H1 (cell line): ENCODE measurements at regions not wholly inside any gene's neighbourhood (a gene's known extent, or its start where the extent isn't known, plus 50 kb on each side); places are given as distances from the start of the nearest gene placed in this dataset.

Experiments used
- ASH2L ChIP-seq: fragments of 200-600, 300-600 bp; sonication (generic); IDR thresholded peaks from one replicate; pipeline ENCODE4 v1.7.1; 2017; ENCODE audit warnings: low read length
- CHD2 ChIP-seq: IDR thresholded peaks from 2 replicates; pipeline ENCODE4 v1.6.1; 2012; ENCODE audit warnings: low read length, improper control_type of control experiment
- EGR1 ChIP-seq: IDR thresholded peaks from 2 replicates; pipeline ENCODE4 v1.6.1; 2011; ENCODE audit warnings: low read depth, low read length, borderline replicate concordance
- EP300 ChIP-seq, 2 experiments: IDR thresholded peaks; 1 replicate in 1 of 2; 2 replicates in 1 of 2; pipeline ENCODE4 v1.6.1; 2011 to 2012; ENCODE audit warnings: low read depth in 2 of 2, low read length in 2 of 2, mild to moderate bottlenecking in 2 of 2, borderline replicate concordance in 1 of 2, inconsistent platforms in 1 of 2, moderate library complexity in 1 of 2
- EZH2 ChIP-seq: fragments of 200-600 bp; sonication (generic); IDR thresholded peaks from 2 replicates; pipeline ENCODE4 v1.7.1; 2012; ENCODE audit warnings: low read depth, mild to moderate bottlenecking, moderate library complexity, low read length, inconsistent platforms; ENCODE audit not compliant: severe bottlenecking
- JUN ChIP-seq: IDR thresholded peaks from 2 replicates; pipeline ENCODE4 v1.6.1; 2011; ENCODE audit warnings: low read depth, mild to moderate bottlenecking, improper control_type of control experiment, low read length
- POLR2A ChIP-seq, 2 experiments: IDR thresholded peaks; 1 replicate in 1 of 2; 2 replicates in 1 of 2; pipeline ENCODE4 v1.6.1; 2011; ENCODE audit warnings: low read depth in 2 of 2, low read length in 2 of 2, mild to moderate bottlenecking in 2 of 2; ENCODE audit errors: control extremely low read depth in 1 of 2
- POLR2AphosphoS5 ChIP-seq: IDR thresholded peaks from 2 replicates; pipeline ENCODE4 v1.6.1; 2011; ENCODE audit warnings: low read depth, low read length
- SIX5 ChIP-seq: IDR thresholded peaks from 2 replicates; pipeline ENCODE4 v1.6.1; 2011; ENCODE audit warnings: mild to moderate bottlenecking, low read depth, low read length
- SP2 ChIP-seq: IDR thresholded peaks from 2 replicates; pipeline ENCODE4 v1.6.1; 2012; ENCODE audit warnings: mild to moderate bottlenecking, low read length, inconsistent platforms
- YY1 ChIP-seq: IDR thresholded peaks from 2 replicates; pipeline ENCODE4 v1.6.1; 2011; ENCODE audit warnings: low read depth, mild to moderate bottlenecking, low read length
- TF ChIP-seq, protein P1 (sequence below), 3 experiments: IDR thresholded peaks; 1 replicate in 2 of 3; 2 replicates in 1 of 3; pipeline versions ENCODE4 v1.5.1 to v1.6.1; 2011; ENCODE audit warnings: low read length in 3 of 3, mild to moderate bottlenecking in 3 of 3, inconsistent platforms in 2 of 3, low read depth in 1 of 3, moderate library complexity in 1 of 3; ENCODE audit not compliant: insufficient read depth in 1 of 3; ENCODE audit errors: control extremely low read depth in 1 of 3
- TF ChIP-seq, protein P2 (sequence below): IDR thresholded peaks from 2 replicates; pipeline ENCODE4 v1.6.1; 2011; ENCODE audit warnings: low read depth, mild to moderate bottlenecking, low read length; ENCODE audit not compliant: insufficient read depth

- no peak for TF ChIP-seq POLR2AphosphoS5
- TF ChIP-seq CHD2, result no peak
- no peak for TF ChIP-seq EGR1
- no peak for TF ChIP-seq SIX5
- TF ChIP-seq, protein P1, sequence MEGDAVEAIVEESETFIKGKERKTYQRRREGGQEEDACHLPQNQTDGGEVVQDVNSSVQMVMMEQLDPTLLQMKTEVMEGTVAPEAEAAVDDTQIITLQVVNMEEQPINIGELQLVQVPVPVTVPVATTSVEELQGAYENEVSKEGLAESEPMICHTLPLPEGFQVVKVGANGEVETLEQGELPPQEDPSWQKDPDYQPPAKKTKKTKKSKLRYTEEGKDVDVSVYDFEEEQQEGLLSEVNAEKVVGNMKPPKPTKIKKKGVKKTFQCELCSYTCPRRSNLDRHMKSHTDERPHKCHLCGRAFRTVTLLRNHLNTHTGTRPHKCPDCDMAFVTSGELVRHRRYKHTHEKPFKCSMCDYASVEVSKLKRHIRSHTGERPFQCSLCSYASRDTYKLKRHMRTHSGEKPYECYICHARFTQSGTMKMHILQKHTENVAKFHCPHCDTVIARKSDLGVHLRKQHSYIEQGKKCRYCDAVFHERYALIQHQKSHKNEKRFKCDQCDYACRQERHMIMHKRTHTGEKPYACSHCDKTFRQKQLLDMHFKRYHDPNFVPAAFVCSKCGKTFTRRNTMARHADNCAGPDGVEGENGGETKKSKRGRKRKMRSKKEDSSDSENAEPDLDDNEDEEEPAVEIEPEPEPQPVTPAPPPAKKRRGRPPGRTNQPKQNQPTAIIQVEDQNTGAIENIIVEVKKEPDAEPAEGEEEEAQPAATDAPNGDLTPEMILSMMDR (IDR thresholded peaks at IDR 0.05; ENCODE audit: control extremely low read depth in 1 of 3, insufficient read depth in 1 of 3, low read depth in 1 of 3, low read length in 3 of 3), result no peak
- no peak for TF ChIP-seq YY1
- no peak for TF ChIP-seq POLR2A (IDR thresholded peaks at IDR 0.05; ENCODE audit: control extremely low read depth in 1 of 2, low read depth in 2 of 2, low read length in 2 of 2)
- TF ChIP-seq SP2, result no peak
- TF ChIP-seq, protein P2, sequence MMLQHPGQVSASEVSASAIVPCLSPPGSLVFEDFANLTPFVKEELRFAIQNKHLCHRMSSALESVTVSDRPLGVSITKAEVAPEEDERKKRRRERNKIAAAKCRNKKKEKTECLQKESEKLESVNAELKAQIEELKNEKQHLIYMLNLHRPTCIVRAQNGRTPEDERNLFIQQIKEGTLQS, result no peak
- no peak for TF ChIP-seq EP300 (IDR thresholded peaks at IDR 0.05; ENCODE audit: borderline replicate concordance in 1 of 2, low read depth in 2 of 2, low read length in 2 of 2)
- TF ChIP-seq JUN, result no peak
- TF ChIP-seq EZH2, result no peak
- TF ChIP-seq ASH2L, result no peak
Observed at GRCh38 chr17:12349297-12349696, 316.4 kb upstream of the MYOCD start.
